ENCODE measurements at regions not wholly inside any gene's neighbourhood (a gene's known extent, or its start where the extent isn't known, plus 50 kb on each side); places are given as distances from the start of the nearest gene placed in this dataset.

GRCh38 chr20:12410783-12411182 lies 493.1 kb downstream of the BTBD3 start:
- no peak for TF ChIP-seq CTCF (IDR thresholded peaks at IDR 0.05)
- TF ChIP-seq POLR2A (IDR thresholded peaks at IDR 0.05) = no peak

All from lower leg skin (tissue), 3 donors.